ENCODE measurements at regions not wholly inside any gene's neighbourhood (a gene's known extent, or its start where the extent isn't known, plus 50 kb on each side); places are given as distances from the start of the nearest gene placed in this dataset.

DNA sequence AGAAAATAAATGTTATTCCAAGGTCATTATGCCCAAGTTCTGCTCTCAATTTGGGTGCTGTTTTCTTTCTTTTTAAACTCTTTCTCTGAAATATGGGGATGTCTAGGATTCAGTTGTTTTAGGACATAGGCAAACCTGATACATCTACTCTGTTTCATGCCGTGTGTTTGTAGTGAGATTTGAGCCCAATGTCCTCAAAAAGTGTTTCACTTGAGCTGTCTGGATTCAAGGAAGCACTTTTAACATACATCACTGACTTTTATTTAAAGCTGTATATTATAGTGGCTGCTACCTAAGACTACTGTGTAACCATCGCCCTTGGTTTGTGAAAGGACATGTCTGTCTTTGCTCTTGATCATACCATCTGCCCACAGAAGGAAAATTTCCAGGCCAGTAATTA lies 709.3 kb upstream of the STXBP6 start (continued):
- TF ChIP-seq, protein P1, sequence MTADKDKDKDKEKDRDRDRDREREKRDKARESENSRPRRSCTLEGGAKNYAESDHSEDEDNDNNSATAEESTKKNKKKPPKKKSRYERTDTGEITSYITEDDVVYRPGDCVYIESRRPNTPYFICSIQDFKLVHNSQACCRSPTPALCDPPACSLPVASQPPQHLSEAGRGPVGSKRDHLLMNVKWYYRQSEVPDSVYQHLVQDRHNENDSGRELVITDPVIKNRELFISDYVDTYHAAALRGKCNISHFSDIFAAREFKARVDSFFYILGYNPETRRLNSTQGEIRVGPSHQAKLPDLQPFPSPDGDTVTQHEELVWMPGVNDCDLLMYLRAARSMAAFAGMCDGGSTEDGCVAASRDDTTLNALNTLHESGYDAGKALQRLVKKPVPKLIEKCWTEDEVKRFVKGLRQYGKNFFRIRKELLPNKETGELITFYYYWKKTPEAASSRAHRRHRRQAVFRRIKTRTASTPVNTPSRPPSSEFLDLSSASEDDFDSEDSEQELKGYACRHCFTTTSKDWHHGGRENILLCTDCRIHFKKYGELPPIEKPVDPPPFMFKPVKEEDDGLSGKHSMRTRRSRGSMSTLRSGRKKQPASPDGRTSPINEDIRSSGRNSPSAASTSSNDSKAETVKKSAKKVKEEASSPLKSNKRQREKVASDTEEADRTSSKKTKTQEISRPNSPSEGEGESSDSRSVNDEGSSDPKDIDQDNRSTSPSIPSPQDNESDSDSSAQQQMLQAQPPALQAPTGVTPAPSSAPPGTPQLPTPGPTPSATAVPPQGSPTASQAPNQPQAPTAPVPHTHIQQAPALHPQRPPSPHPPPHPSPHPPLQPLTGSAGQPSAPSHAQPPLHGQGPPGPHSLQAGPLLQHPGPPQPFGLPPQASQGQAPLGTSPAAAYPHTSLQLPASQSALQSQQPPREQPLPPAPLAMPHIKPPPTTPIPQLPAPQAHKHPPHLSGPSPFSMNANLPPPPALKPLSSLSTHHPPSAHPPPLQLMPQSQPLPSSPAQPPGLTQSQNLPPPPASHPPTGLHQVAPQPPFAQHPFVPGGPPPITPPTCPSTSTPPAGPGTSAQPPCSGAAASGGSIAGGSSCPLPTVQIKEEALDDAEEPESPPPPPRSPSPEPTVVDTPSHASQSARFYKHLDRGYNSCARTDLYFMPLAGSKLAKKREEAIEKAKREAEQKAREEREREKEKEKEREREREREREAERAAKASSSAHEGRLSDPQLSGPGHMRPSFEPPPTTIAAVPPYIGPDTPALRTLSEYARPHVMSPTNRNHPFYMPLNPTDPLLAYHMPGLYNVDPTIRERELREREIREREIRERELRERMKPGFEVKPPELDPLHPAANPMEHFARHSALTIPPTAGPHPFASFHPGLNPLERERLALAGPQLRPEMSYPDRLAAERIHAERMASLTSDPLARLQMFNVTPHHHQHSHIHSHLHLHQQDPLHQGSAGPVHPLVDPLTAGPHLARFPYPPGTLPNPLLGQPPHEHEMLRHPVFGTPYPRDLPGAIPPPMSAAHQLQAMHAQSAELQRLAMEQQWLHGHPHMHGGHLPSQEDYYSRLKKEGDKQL (CRISPR knock-in tag; IDR thresholded peaks at IDR 0.05; ENCODE audit: borderline replicate concordance), result no peak

DNA sequence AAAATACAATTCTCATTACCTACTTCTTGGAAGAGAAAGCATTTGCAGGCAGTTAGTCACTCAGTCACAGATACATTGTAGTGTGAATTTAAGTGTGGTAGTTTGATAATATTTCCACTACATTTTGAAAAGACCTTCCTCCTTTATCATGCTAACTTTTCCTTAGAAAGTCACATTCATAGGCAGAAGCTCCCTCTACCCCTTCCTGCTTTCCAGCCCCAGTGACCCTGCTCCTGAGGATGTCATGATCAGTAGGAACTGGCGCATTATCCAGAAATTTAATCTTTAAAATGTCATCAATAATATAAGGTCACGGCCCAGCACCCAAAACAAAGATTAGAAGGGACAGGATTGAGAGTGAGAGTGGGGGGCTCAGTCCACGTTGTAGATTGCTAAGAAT lies 707.4 kb upstream of the STXBP6 start:
- Histone ChIP-seq H3K36me3 (ENCODE audit: control insufficient read depth, insufficient read depth, low read length) (no peaks in the 10 kb centered on the region), H3K79me2 (ENCODE audit: control insufficient read depth, insufficient read depth, low read length) (no peaks in the 10 kb centered on the region), H3K27me3 (ENCODE audit: control insufficient read depth in 2 of 2, insufficient read depth in 2 of 2, low read length in 2 of 2) (no peaks in the 10 kb centered on the region), H3K27ac (ENCODE audit: extremely low read depth, low read depth, low read length) (no peak overlapping the region), H4K20me1 (replicated peaks; ENCODE audit: control insufficient read depth, insufficient read depth, low read length) (no peaks in the 10 kb centered on the region), H3K4me2 (ENCODE audit: insufficient read depth, low read length) (no peak overlapping the region), H3K9ac (ENCODE audit: insufficient read depth in 1 of 2, low read depth in 2 of 2, low read length in 2 of 2) (no peak overlapping the region), H3K4me1 (replicated peaks in 1 of 2; ENCODE audit: control insufficient read depth in 2 of 2, insufficient read depth in 2 of 2, low read length in 2 of 2) (no peaks in the 10 kb centered on the region), H3K9me3 (replicated peaks; ENCODE audit: control insufficient read depth, insufficient read depth, low read depth, low read length) (no peaks in the 10 kb centered on the region), H3K4me3 (no peak overlapping the region), H3K9me1 (ENCODE audit: control insufficient read depth, insufficient read depth, low read length) (no peaks in the 10 kb centered on the region), H2AFZ (ENCODE audit: low read depth, low read length) (no peak overlapping the region)
- no TSS peak for BruUV-seq (replicated peaks)
- ATAC-seq (no peak), FAIRE-seq (no peak), DNase-seq (ENCODE audit: extremely low read depth in 1 of 4, low spot score in 3 of 4) (no peak)
- 4% methylated on average over 3 of the region's 3 CpGs for whole genome bisulfite sequencing (ENCODE audit: insufficient coverage, low coverage, missing lambda C conversion rate)
- POLR2A ChIA-PET, result no interaction called here
- CTCF ChIA-PET (ENCODE audit: low intra/inter-chr PET ratio), result no interaction called here
- in situ Hi-C loops (cut with MboI) (no loop called here), intact Hi-C loops (cut with micrococcal nuclease) (no loop called here)
- no peak for TF ChIP-seq MECOM (CRISPR knock-in tag; IDR thresholded peaks at IDR 0.05)
- TF ChIP-seq, protein P2, sequence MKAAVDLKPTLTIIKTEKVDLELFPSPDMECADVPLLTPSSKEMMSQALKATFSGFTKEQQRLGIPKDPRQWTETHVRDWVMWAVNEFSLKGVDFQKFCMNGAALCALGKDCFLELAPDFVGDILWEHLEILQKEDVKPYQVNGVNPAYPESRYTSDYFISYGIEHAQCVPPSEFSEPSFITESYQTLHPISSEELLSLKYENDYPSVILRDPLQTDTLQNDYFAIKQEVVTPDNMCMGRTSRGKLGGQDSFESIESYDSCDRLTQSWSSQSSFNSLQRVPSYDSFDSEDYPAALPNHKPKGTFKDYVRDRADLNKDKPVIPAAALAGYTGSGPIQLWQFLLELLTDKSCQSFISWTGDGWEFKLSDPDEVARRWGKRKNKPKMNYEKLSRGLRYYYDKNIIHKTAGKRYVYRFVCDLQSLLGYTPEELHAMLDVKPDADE (conservative IDR thresholded peaks at IDR 0.05; ENCODE audit: control insufficient read depth, low read depth, low read length), result no peak
- no peak for TF ChIP-seq PHB (CRISPR knock-in tag; IDR thresholded peaks at IDR 0.05)
- TF ChIP-seq, protein P3, sequence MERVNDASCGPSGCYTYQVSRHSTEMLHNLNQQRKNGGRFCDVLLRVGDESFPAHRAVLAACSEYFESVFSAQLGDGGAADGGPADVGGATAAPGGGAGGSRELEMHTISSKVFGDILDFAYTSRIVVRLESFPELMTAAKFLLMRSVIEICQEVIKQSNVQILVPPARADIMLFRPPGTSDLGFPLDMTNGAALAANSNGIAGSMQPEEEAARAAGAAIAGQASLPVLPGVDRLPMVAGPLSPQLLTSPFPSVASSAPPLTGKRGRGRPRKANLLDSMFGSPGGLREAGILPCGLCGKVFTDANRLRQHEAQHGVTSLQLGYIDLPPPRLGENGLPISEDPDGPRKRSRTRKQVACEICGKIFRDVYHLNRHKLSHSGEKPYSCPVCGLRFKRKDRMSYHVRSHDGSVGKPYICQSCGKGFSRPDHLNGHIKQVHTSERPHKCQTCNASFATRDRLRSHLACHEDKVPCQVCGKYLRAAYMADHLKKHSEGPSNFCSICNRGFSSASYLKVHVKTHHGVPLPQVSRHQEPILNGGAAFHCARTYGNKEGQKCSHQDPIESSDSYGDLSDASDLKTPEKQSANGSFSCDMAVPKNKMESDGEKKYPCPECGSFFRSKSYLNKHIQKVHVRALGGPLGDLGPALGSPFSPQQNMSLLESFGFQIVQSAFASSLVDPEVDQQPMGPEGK (CRISPR knock-in tag; IDR thresholded peaks at IDR 0.05; ENCODE audit: borderline replicate concordance), result no peak
- TF ChIP-seq ZNF830 (CRISPR knock-in tag; IDR thresholded peaks at IDR 0.05), result no peak
- TF ChIP-seq HMG20B (CRISPR knock-in tag; IDR thresholded peaks at IDR 0.05), result no peak
- TF ChIP-seq, protein P4, sequence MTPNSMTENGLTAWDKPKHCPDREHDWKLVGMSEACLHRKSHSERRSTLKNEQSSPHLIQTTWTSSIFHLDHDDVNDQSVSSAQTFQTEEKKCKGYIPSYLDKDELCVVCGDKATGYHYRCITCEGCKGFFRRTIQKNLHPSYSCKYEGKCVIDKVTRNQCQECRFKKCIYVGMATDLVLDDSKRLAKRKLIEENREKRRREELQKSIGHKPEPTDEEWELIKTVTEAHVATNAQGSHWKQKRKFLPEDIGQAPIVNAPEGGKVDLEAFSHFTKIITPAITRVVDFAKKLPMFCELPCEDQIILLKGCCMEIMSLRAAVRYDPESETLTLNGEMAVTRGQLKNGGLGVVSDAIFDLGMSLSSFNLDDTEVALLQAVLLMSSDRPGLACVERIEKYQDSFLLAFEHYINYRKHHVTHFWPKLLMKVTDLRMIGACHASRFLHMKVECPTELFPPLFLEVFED (CRISPR knock-in tag; conservative IDR thresholded peaks at IDR 0.05), result no peak
- no peak for TF ChIP-seq GATA2 (CRISPR knock-in tag; IDR thresholded peaks at IDR 0.05)
- TF ChIP-seq POLR2H (tag; IDR thresholded peaks at IDR 0.05; ENCODE audit: low read depth), result no peak

All from K562 (cell line).